A549 (cell line): ENCODE measurements at regions not wholly inside any gene's neighbourhood (a gene's known extent, or its start where the extent isn't known, plus 50 kb on each side); places are given as distances from the start of the nearest gene placed in this dataset.

Source experiments
- CTCF ChIP-seq: fragments of >200 bp; sonication (Bioruptor Twin); formaldehyde crosslinking; IDR thresholded peaks from 3 replicates; pipeline ENCODE4 v1.5.1; 2016
- ESRRA ChIP-seq: fragments of 150-350 bp; IDR thresholded peaks from 2 replicates; pipeline ENCODE4 v1.6.1; 2014; ENCODE audit warnings: mild to moderate bottlenecking, low read length, borderline replicate concordance
- MYC ChIP-seq: IDR thresholded peaks from 2 replicates; pipeline ENCODE4 v1.6.1; 2012; ENCODE audit warnings: mild to moderate bottlenecking, inconsistent platforms, low read length, improper control_type of control experiment, borderline replicate concordance
- NR3C1 ChIP-seq: fragments of >200 bp; sonication (Bioruptor Twin); formaldehyde crosslinking; IDR thresholded peaks from 3 replicates; pipeline ENCODE4 v1.6.1; 2017
- USF2 ChIP-seq: fragments of 450-650 bp; IDR thresholded peaks from 2 replicates; pipeline ENCODE4 v1.6.1; 2014; ENCODE audit warnings: antibody characterized with exemption

- no peak for TF ChIP-seq CTCF
- no peak for TF ChIP-seq ESRRA
- no peak for TF ChIP-seq NR3C1
- TF ChIP-seq MYC: no peak
- no peak for TF ChIP-seq USF2
These were observed 474.3 kb downstream of the FAT4 start for GRCh38 chr4:125789023-125789422.
